H54 (cell line): ENCODE measurements at regions not wholly inside any gene's neighbourhood (a gene's known extent, or its start where the extent isn't known, plus 50 kb on each side); places are given as distances from the start of the nearest gene placed in this dataset.
"Not testable (repeated sequence)": the region's sequence is repeated elsewhere in the genome, so short reads cannot be mapped to it uniquely, and the experiment has no call there.

Experiments used
- DNase-seq: peaks from one replicate; pipeline ENCODE4 v3.0.0; 2011; ENCODE audit warnings: low spot score, mixed read lengths; ENCODE audit not compliant: insufficient read length
- FAIRE-seq: peaks from 3 replicates; lab custom pipeline; 2011; peaks lifted over from hg19 to GRCh38; lab: Jason Lieb, UNC
- POLR2A ChIP-seq: IDR thresholded peaks from 2 replicates; pipeline ENCODE4 v1.6.1; 2011; ENCODE audit warnings: low read depth, mild to moderate bottlenecking, low read length

DNA sequence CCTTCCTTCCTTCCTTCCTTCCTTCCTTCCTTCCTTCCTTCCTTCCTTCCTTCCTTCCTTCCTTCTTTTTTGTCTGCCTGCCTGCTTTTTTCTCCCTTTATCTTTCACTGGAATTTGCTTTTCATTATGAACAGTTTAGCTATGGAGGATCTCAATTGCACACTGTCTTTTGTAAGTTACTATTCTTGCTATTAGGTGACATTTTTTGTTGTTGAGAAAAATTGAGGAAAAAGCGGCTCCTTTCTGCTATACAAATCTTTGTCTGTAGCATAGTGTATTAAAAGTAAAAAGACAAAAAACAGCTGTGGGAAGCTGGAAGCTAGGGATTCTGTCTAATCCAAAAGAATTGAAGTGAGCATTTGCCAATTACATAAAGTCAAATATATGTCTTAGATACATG, 448.7 kb downstream of the DCDC2C start:
- FAIRE-seq (no peak), DNase-seq (no peak)
- no peak for TF ChIP-seq POLR2A

DNA sequence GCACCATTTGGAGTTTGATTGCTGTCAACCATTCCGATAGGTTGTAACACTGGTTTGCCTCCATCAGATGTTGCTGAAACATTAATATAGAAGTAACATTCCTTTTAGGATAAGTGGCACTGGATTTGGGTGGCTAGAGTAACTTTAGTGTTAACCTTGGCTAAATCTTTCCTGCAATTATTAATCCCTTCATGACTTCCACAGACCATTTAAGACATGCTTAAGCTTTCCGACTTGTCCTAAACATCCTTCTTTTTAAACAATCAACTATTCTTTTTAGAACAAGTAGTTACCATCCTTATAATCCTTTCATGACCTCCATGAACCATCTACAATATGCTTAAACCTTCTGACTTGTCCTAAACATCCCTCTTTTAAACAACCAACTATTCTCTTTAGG, 465.5 kb downstream of the DCDC2C start:
- no peak for TF ChIP-seq POLR2A
- no peak for DNase-seq
- no peak for FAIRE-seq

DNA sequence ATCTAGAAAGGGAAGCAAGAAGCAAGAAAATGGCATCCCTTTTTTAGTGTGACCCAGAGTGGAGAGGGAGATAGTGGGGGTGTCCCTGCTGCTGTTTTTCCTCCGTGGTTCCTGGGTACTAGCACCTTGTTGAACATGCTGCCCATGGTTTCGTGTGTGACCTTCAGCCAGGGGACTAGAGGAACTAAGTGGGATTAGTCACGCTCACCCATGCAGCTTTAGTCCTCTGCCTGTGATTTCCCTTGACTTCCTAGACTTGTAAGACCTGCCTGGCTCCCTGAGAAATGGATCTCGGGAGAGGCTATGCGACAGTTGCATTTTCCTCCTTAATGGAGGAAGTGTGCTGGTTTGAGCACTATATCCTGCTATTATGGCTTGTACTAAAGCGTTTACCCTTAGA, 471.4 kb downstream of the DCDC2C start:
- FAIRE-seq (no peak), DNase-seq (no peak)
- no peak for TF ChIP-seq POLR2A

DNA sequence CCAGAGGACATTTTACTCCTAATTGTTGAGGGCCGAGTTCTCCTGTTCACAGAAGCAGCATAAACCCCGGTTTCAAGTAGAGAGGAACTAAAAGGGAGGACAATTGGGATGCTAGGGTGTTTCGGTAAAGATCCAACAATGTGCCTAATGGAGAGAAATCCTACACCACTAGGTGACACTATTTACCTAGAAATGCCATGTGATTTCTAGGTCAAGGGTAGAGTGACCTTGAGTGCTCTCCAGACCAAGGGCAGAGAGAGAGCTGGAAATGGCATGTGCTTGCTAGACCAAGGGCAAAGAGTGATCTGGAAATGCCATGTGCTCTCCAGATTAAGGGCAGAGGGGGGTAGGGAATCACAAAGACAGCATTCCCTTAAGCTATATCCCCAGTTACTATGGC, 472.0 kb downstream of the DCDC2C start:
- no peak for TF ChIP-seq POLR2A
- DNase-seq (no peak), FAIRE-seq (no peak)

DNA sequence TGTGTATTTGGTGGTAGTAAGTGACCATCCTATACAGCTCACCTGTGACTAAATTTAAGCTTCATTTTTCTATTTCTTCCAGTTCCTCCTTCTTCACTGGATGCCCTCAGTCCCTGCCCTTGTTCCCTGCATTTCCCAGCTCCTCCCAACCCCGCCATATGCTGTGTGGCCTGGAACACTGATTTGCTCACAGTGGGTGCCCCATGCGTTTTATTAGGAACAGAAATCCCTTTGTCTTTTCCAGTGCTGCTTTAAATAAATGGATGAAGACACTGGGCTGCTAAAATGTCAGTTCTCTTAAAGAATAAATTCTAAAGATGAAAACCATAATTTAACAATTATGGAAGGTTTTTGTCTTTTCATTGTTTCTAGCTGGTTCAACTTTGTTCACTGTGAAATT, 477.3 kb downstream of the DCDC2C start:
- no peak for FAIRE-seq

DNA sequence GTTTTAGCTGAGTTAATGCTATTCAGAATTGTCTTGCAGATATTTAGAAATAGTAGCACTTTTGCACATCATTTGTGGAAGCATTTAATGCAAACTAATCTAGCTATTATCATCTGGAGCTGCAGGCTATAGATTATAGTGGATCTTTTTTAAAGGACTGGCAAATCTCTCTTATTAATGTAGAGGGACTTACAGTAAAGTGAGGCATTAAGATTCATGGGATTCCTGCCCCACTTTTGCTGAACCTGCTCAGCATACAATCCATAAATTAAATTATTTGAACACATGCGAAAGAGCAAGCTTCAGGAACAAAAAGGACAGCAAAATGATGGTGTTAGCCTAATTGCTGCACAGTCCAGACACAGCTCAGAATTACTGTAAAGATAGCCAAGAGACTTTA, 477.7 kb downstream of the DCDC2C start:
- TF ChIP-seq POLR2A = no peak
- FAIRE-seq = no peak

More for the DNA sequence above, 477.3 kb downstream of the DCDC2C start:
- no peak for DNase-seq
- TF ChIP-seq POLR2A = no peak

DNA sequence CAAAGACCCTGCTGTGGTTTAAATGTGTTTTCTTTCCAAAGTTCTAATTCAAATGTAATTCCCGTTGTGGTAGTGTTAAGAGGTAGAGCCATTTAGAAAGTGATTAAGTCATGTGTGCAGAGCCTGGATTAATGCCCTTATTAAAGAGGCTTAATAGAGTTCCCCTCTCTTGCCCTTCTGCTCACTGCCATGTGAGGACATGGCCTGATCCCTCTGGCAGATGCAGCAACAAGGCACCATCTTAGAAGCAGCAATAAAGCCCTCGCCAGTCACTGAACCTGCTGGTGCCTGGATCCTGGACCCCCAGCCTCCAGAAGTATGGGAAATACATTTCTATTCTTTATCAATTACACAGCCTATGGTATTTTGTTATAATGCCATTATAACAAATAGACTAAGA, 485.2 kb downstream of the DCDC2C start:
- DNase-seq (no peak), FAIRE-seq (no peak)
- TF ChIP-seq POLR2A = no peak

More for the DNA sequence above, 477.7 kb downstream of the DCDC2C start:
- DNase-seq = no peak

DNA sequence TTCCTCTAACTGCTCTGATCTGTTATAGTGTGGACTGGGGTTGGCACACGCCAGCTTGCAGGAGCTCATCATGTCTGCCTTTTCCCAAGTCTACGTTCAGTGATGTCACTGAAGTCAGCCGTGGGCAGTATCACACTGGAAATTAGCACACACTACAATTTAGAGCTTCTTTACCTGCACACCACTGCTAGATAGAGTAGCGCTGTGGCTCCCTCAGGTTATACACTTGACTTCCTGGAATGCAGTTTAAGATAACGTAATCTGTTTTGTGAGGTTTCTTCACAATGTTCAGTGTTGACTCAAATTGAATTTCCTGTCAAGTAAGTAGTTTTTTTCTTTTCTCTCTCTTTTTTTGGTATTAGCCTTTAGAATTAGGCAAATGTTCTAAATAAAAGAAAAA, 487.2 kb downstream of the DCDC2C start:
- DNase-seq (no peak), FAIRE-seq (no peak)
- TF ChIP-seq POLR2A = no peak

DNA sequence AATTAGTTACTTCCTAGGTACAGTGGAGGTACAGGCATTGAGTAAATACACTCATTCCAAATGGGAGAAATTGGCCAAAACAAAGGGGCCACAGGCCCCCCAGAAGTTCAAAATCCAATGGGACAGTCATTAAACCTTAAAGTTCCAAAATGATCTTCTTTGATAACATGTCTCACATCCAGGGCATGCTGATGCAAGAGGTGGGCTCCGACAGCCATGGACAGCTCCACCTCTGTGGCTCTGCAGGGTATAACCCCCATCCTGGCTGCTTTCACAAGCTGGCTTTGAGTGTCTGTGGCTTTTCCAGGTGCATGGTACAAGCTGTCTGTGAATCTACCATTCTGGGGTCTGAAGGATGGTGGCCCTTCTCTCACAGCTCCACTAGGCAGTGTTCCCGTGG, 488.7 kb downstream of the DCDC2C start:
- no peak for FAIRE-seq
- TF ChIP-seq POLR2A = no peak
- no peak for DNase-seq

DNA sequence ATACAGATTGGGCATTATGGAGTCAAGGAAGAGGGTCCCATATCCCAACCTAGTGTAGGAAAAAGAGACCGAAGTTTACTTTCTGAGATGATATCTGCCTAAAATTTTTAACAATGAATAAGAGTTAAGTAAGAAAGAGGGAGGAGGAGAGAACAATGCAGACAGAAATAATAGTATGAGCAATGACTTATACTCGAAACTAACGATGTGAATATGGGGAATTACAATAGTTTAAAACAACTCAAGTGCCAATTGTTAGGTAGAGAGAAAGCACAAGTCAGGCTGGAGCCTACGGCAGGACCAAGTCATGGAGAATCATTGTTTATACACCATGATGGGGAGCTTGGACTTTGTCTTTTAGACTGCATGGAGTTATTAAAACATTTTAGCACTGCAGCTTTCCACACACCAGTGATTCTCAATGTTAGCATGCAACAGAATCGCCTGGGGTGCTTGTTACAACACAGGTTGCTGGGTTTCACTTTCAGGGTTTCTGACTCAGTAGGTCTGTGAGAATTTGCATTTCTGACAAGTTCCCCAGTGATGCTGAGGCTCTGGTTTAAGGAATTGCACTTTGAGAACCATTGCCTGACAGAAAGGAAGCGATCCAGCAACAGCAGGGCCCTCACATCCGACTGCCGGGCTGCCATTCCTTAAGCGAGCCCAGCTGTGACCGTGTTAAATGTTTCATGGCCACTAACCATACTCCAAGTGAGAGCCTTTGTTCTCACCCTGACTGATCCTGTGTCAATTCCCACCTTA, 511.2 kb downstream of the DCDC2C start:
- DNase-seq = no peak
- FAIRE-seq = no peak
- TF ChIP-seq POLR2A = no peak

DNA sequence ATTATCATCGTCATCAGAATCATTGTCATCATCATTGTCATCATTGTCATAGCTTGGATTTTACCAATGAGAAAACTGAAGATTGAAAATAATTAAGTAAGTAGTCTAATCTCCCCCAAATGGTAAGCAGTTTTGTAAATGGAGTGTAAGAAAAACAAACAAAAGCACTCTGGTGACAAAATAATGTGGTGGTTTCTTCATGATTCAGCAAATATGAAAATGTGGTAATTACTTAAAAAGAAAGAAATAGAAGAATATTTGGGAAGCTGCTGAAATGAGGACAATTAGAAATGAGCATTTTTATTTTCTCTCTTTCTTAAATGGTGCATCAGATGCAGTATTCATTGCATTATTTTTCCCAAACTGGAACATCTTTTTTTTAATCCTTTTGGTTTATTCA, 514.4 kb downstream of the DCDC2C start:
- TF ChIP-seq POLR2A = no peak
- DNase-seq (no peak), FAIRE-seq (no peak)

DNA sequence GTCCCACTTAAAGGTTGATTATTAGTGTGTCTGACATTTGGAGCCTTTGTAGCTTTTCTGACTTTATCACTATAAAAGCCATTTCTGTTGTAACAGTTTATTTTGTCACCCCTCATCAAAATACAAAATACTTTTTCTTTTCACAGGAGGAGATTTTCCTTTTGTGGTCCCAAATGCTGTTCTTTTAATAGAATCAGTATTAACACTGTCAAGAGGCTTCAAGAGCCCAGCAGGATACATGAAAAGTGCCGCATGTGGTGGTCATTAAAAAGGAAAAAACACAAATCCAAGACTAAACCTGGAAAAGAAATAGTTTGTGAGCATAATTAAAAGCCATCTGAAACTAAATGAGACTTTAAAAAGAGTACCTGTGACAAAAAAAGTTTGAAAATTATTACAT, 515.7 kb downstream of the DCDC2C start:
- no peak for DNase-seq
- TF ChIP-seq POLR2A = no peak
- FAIRE-seq = no peak

DNA sequence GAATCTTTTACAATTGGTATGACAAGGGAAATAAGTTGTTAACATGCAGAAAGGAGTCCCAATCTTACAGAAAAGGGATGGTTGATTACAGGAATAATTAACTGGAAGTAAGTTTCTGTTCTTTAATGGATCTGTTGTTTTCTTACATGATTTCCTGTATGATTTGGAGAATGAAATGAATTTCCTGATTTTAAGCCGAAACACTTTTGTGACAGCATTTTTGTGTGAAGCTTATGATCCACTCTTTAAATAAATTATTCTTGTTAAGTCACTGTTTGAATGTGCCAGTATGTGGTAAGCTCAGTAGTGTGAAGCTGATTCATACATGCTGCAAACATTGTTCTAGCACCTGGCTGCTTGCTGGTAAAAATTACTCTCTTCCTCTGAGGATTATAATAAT, 516.2 kb downstream of the DCDC2C start:
- no peak for TF ChIP-seq POLR2A
- no peak for DNase-seq
- no peak for FAIRE-seq

DNA sequence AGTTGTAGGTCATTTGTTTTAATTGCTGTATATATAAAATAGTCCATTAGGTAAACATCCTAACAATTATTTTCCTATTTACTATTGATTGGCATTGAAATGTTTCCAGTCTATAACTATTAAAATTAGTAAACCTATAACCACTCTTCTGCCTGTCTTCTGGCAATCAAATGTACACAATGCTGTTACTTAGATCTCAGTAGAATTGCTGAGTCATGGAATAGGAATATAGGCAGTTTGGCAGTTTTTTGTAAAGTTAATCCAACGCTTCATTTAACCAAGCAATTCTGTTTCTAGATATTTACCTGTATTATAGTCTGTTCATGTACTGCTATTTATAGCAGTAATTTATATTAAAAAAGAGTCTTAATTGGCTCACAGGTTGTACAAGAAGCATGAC, 518.1 kb downstream of the DCDC2C start:
- no peak for TF ChIP-seq POLR2A
- DNase-seq = no peak
- FAIRE-seq = no peak

DNA sequence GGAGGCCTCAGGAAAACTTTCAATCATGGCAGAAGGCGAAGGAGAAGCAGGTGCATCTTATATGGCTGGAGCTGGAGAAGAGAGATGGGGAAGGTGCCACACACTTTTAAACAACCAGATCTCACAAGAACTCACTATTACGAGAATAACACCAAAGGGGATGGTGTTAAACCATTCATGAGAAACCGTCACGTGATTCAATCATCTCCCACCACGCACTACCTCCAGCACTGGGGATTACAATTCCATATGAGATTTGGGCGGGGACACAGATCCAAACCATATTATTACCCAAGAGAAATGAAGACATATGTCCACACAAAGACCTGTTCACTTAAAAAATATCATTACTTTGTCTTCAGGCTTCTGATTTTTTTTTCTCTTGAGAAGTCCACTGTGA, 518.5 kb downstream of the DCDC2C start:
- no peak for TF ChIP-seq POLR2A
- DNase-seq (no peak), FAIRE-seq (no peak)

DNA sequence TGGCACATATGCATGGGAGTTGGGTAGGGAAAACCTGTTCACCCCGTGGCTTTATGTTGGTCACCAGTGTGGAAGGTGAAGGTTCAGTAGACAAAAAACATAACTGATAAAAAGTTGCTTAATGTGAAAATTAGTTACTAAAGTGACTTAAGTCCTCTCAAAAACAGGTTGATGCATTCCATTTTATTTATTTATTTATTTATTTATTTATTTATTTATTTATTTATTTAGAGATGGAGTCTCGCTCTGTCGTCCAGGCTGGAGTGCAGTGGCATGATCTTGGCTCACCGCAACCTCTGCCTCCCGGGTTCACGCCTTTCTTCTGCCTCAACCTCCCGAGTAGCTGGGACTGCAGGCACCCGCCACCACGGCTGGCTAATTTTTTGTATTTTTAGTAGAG, 541.0 kb downstream of the DCDC2C start:
- not testable (repeated sequence) for DNase-seq, FAIRE-seq
